Heart left ventricle (tissue), 13 donors: ENCODE measurements at regions not wholly inside any gene's neighbourhood (a gene's known extent, or its start where the extent isn't known, plus 50 kb on each side); places are given as distances from the start of the nearest gene placed in this dataset.

Source experiments
- CTCF ChIP-seq, 12 donors: fragments of 200-600 bp; sonication (generic) in 4 of 12; IDR thresholded peaks; one replicate each; pipeline versions ENCODE4 v1.5.0 to v1.8.0; 2018 to 2022; ENCODE audit warnings: antibody characterized with exemption in 12 of 12, mild to moderate bottlenecking in 5 of 12
- POLR2A ChIP-seq, 2 donors: fragments of 450-650 bp; IDR thresholded peaks; one replicate each; pipeline ENCODE4 v1.6.1; 2017; ENCODE audit warnings: antibody characterized with exemption in 2 of 2, mild to moderate bottlenecking in 2 of 2, moderate library complexity in 2 of 2
- donor health status: ischemic (EF 13 %, LVEDD 7.1; RV severe dilation, severe dysfunction).
- donor health status: DM: no; HTN: yes; CAD: no.
- donor health status: DM: no; HTN: no; CAD: no.
- donor health status: ischemic (EF 25% LVEDD 6.9; RV normal size, moderate dysfunction).
- donor health status: ischemic (EF 25% LVEDD 5.7; RV mildly dilated, moderate dysfunction).
- donor health status: ischemic (EF 35%, LVEDD 5.7; RV mildly dilated, moderate dysfunction).
- donor health status: nonischemic (EF 11% LVEDD 7.7; RV severe dilation, severe dysfunction).
- donor health status: DM: yes; HTN: yes; CAD: no.
- donor health status: PGD.
- donor health status: ischemic (EF 29% LVEDD 5.4; RV normal size, mild dysfunction).
- donor health status: nonischemic (EF 23%, LVEDD 6.1; RV moderate dilation, normal function).

GRCh38 chr5:112084149-112084548 is 327.2 kb upstream of the NREP start:
- TF ChIP-seq POLR2A (IDR thresholded peaks at IDR 0.05) = no peak
- no peak for TF ChIP-seq CTCF (IDR thresholded peaks at IDR 0.05)
